Ovary (tissue), 7 donors: ENCODE measurements at regions not wholly inside any gene's neighbourhood (a gene's known extent, or its start where the extent isn't known, plus 50 kb on each side); places are given as distances from the start of the nearest gene placed in this dataset.

Experiments
- DNase-seq, 5 donors: peaks; one replicate each; pipeline ENCODE4 v3.0.0-alpha.2; 2019 to 2020
- H3K27ac ChIP-seq, 2 donors: fragments of 200-600 bp; one replicate each; pipeline versions ENCODE4 v1.5.1 to v1.8.0; 2019 to 2022
- H3K27me3 ChIP-seq: fragments of 200-600 bp; one replicate; pipeline ENCODE4 v1.8.0; 2022
- H3K36me3 ChIP-seq: fragments of 200-600 bp; sonication (generic); one replicate; pipeline ENCODE4 v1.5.1; 2019
- H3K4me1 ChIP-seq: one replicate; pipeline ENCODE4 v1.8.1; 2013; ENCODE audit warnings: mild to moderate bottlenecking, moderate library complexity; ENCODE audit not compliant: insufficient read depth
- H3K4me3 ChIP-seq: fragments of 200-600 bp; sonication (generic); one replicate; pipeline ENCODE4 v1.5.1; 2017
- H3K9me3 ChIP-seq, 2 donors: fragments of 200-600 bp in 1 of 2; sonication (generic) in 1 of 2; one replicate each; pipeline versions ENCODE4 v1.5.1 to v1.8.1; 2013 to 2019; ENCODE audit warnings: mild to moderate bottlenecking in 1 of 2, moderate library complexity in 1 of 2
- CTCF ChIP-seq, 3 donors: fragments of 450-650 bp in 2 of 3; fragments of 200-600 bp in 1 of 3; IDR thresholded peaks; one replicate each; pipeline versions ENCODE4 v1.5.1 to v1.8.0; 2016 to 2022; ENCODE audit warnings: antibody characterized with exemption in 3 of 3, mild to moderate bottlenecking in 1 of 3
- EP300 ChIP-seq: sonication (generic); formaldehyde crosslinking; IDR thresholded peaks from one replicate; pipeline ENCODE4 v1.6.1; 2017; ENCODE audit warnings: antibody characterized with exemption
- POLR2A ChIP-seq: fragments of 450-650 bp; IDR thresholded peaks from one replicate; pipeline ENCODE4 v1.6.1; 2017; ENCODE audit warnings: antibody characterized with exemption, mild to moderate bottlenecking, moderate library complexity
- WGBS, 3 donors: extraction: QIAGEN DNeasy Blood & Tissue Kit in 1 of 3; methylation state at CpG; one replicate each; pipeline versions ENCODE4 v1.1.5 to v1.1.7; 2013 to 2017; 5-methylcytosine and 5-hydroxymethylcytosine counted together
- intact Hi-C, 4 donors: fragments of 100-400 bp; cut with DNase I; formaldehyde crosslinking; loops; one replicate each; pipeline versions ENCODE4 v1.11.0 to v1.15.1; 2022 to 2023
- donor health status: DM: no; HTN: no; CAD: no; lungs with moderate emphysema.
- donor health status: DM: no; HTN: no; CAD: no.
- donor health status: Bipolar disorder and iron deficiency.
- donor health status: DM: no; HTN: no; CAD: no.
- donor health status: DM: yes; HTN: yes; CAD: no.

GRCh38 chr16:6961704-6962103 lies 370.9 kb upstream of the RBFOX1 start:
- TF ChIP-seq POLR2A (no peak), CTCF (IDR thresholded peaks at IDR 0.05) (no peak), EP300 (no peak)
- Histone ChIP-seq H3K27ac (no peak overlapping the region), H3K9me3 (no peaks in the 10 kb centered on the region), H3K27me3 (no peaks in the 10 kb centered on the region), H3K4me3 (no peak overlapping the region), H3K36me3 (no peaks in the 10 kb centered on the region), H3K4me1 (no peaks in the 10 kb centered on the region)
- WGBS, 3 donors: 51 to 75% (median 66%) methylated on average over 3 of the region's 3 CpGs
- no peak for DNase-seq
- intact Hi-C loops: no loop called here

- Histone ChIP-seq H3K36me3 (no peaks in the 10 kb centered on the region), H3K9me3 (no peaks in the 10 kb centered on the region), H3K4me1 (no peaks in the 10 kb centered on the region), H3K27ac (no peak overlapping the region), H3K4me3 (no peak overlapping the region), H3K27me3 (no peaks in the 10 kb centered on the region)
- WGBS, 3 donors: 78 to 80% (median 79%) methylated on average over 8 of the region's 8 CpGs
- TF ChIP-seq EP300 (no peak), POLR2A (no peak), CTCF (IDR thresholded peaks at IDR 0.05) (no peak)
- no peak for DNase-seq
- intact Hi-C loops: no loop called here
Observed at GRCh38 chr16:6958184-6958583, 374.5 kb upstream of the RBFOX1 start.

GRCh38 chr16:6957681-6958080 lies 375.0 kb upstream of the RBFOX1 start:
- Histone ChIP-seq H3K36me3 (no peaks in the 10 kb centered on the region), H3K27ac (no peak overlapping the region), H3K4me1 (no peaks in the 10 kb centered on the region), H3K9me3 (no peaks in the 10 kb centered on the region), H3K27me3 (no peaks in the 10 kb centered on the region), H3K4me3 (no peak overlapping the region)
- DNase-seq: no peak
- TF ChIP-seq EP300 (no peak), POLR2A (no peak), CTCF (IDR thresholded peaks at IDR 0.05) (no peak)
- intact Hi-C loops: no loop called here
- 70 to 78% (median 78%) methylated on average over 4 of the region's 4 CpGs for whole genome bisulfite sequencing, 3 donors

- Histone ChIP-seq H3K4me1 (no peaks in the 10 kb centered on the region), H3K27ac (no peak overlapping the region), H3K27me3 (no peaks in the 10 kb centered on the region), H3K9me3 (no peaks in the 10 kb centered on the region), H3K4me3 (no peak overlapping the region), H3K36me3 (no peaks in the 10 kb centered on the region)
- TF ChIP-seq EP300: no peak
- no peak for TF ChIP-seq POLR2A
- no peak for TF ChIP-seq CTCF (IDR thresholded peaks at IDR 0.05)
- 79 to 89% (median 82%) methylated on average over 3 of the region's 3 CpGs for WGBS, 3 donors
- DNase-seq: no peak
- intact Hi-C loops: no loop called here
Observed at GRCh38 chr16:6956511-6956910, 376.1 kb upstream of the RBFOX1 start.

- Histone ChIP-seq H3K36me3 (no peaks in the 10 kb centered on the region), H3K9me3 (no peaks in the 10 kb centered on the region), H3K27ac (no peak overlapping the region), H3K4me1 (no peaks in the 10 kb centered on the region), H3K27me3 (no peaks in the 10 kb centered on the region), H3K4me3 (no peak overlapping the region)
- DNase-seq: no peak
- WGBS, 3 donors: 46 to 75% (median 70%) methylated on average over 3 of the region's 3 CpGs
- intact Hi-C loops: no loop called here
- TF ChIP-seq EP300 (no peak), POLR2A (no peak), CTCF (IDR thresholded peaks at IDR 0.05) (no peak)
Observed at GRCh38 chr16:6955303-6955702, 377.3 kb upstream of the RBFOX1 start.
